Parathyroid adenoma (tissue), 2 donors: ENCODE measurements at regions not wholly inside any gene's neighbourhood (a gene's known extent, or its start where the extent isn't known, plus 50 kb on each side); places are given as distances from the start of the nearest gene placed in this dataset.

Experiments
- H2AFZ ChIP-seq: fragments of 300-600 bp; sonication (generic); one replicate; pipeline ENCODE4 v1.7.0; 2017; ENCODE audit warnings: antibody characterized with exemption, mild to moderate bottlenecking
- H3K27ac ChIP-seq: fragments of 300-600 bp; sonication (generic); one replicate; pipeline ENCODE4 v1.7.0; 2017
- H3K27me3 ChIP-seq: fragments of 300-600 bp; sonication (generic); one replicate; pipeline ENCODE4 v1.7.0; 2017; ENCODE audit warnings: low read length; ENCODE audit not compliant: control insufficient read depth, insufficient read depth
- H3K36me3 ChIP-seq: fragments of 300-600 bp; sonication (generic); one replicate; pipeline ENCODE4 v1.7.0; 2017; ENCODE audit warnings: low read length; ENCODE audit not compliant: control insufficient read depth, insufficient read depth
- H3K4me1 ChIP-seq: fragments of 300-600 bp; sonication (generic); one replicate; pipeline ENCODE4 v1.7.0; 2017; ENCODE audit warnings: control low read depth
- H3K4me2 ChIP-seq: fragments of 300-600 bp; sonication (generic); one replicate; pipeline ENCODE4 v1.7.0; 2017; ENCODE audit warnings: low read length
- H3K4me3 ChIP-seq: fragments of 300-600 bp; sonication (generic); one replicate; pipeline ENCODE4 v1.7.0; 2017; ENCODE audit warnings: low read depth, low read length
- H3K79me2 ChIP-seq: fragments of 300-600 bp; sonication (generic); one replicate; pipeline ENCODE4 v1.7.0; 2017; ENCODE audit warnings: control low read depth
- H3K9ac ChIP-seq: fragments of 300-600 bp; sonication (generic); one replicate; pipeline ENCODE4 v1.7.0; 2017; ENCODE audit warnings: mild to moderate bottlenecking
- H3K9me3 ChIP-seq: fragments of 300-600 bp; sonication (generic); one replicate; pipeline ENCODE4 v1.7.0; 2017; ENCODE audit warnings: low read length; ENCODE audit not compliant: control insufficient read depth
- CTCF ChIP-seq: fragments of 300-600 bp; sonication (generic); IDR thresholded peaks from one replicate; pipeline ENCODE4 v1.7.0; 2017; ENCODE audit warnings: antibody characterized with exemption, mild to moderate bottlenecking
- donor health status: primary hyperparathyroidism.

GRCh38 chr2:181832015-181832414 lies 59.5 kb upstream of the ITPRID2 start:
- no peak overlapping the region for H2AFZ ChIP-seq
- no peaks in the 10 kb centered on the region for H3K4me1 ChIP-seq
- TF ChIP-seq CTCF: no peak
- no peaks in the 10 kb centered on the region for H3K27me3 ChIP-seq
- H3K4me2 ChIP-seq: no peak overlapping the region
- no peak overlapping the region for H3K9ac ChIP-seq
- no peaks in the 10 kb centered on the region for H3K36me3 ChIP-seq
- no peak overlapping the region for H3K27ac ChIP-seq
- no peak overlapping the region for H3K4me3 ChIP-seq
- H3K9me3 ChIP-seq: no peaks in the 10 kb centered on the region
- H3K79me2 ChIP-seq: no peaks in the 10 kb centered on the region

- H3K4me2 ChIP-seq: no peak overlapping the region
- H3K4me3 ChIP-seq: no peak overlapping the region
- H3K4me1 ChIP-seq: no peaks in the 10 kb centered on the region
- no peaks in the 10 kb centered on the region for H3K27me3 ChIP-seq
- TF ChIP-seq CTCF: no peak
- H3K9me3 ChIP-seq: no peaks in the 10 kb centered on the region
- H2AFZ ChIP-seq: no peak overlapping the region
- H3K79me2 ChIP-seq: no peaks in the 10 kb centered on the region
- H3K9ac ChIP-seq: no peak overlapping the region
- no peak overlapping the region for H3K27ac ChIP-seq
- H3K36me3 ChIP-seq: no peaks in the 10 kb centered on the region
Observed at GRCh38 chr2:181836583-181836982, 54.9 kb upstream of the ITPRID2 start.

- Histone ChIP-seq H3K4me1 (no peaks in the 10 kb centered on the region), H3K36me3 (no peaks in the 10 kb centered on the region), H3K9me3 (no peaks in the 10 kb centered on the region), H2AFZ (no peak overlapping the region), H3K9ac (no peak overlapping the region), H3K27me3 (no peaks in the 10 kb centered on the region), H3K4me3 (no peak overlapping the region), H3K4me2 (no peak overlapping the region), H3K27ac (no peak overlapping the region), H3K79me2 (no peaks in the 10 kb centered on the region)
- TF ChIP-seq CTCF: no peak
Observed at GRCh38 chr2:181837563-181837962, 54.0 kb upstream of the ITPRID2 start.

- Histone ChIP-seq H3K27me3 (no peaks in the 10 kb centered on the region), H3K27ac (no peak overlapping the region), H3K79me2 (no peaks in the 10 kb centered on the region), H3K4me2 (no peak overlapping the region), H3K9ac (no peak overlapping the region), H3K4me3 (no peak overlapping the region), H2AFZ (no peak overlapping the region), H3K4me1 (no peaks in the 10 kb centered on the region), H3K36me3 (no peaks in the 10 kb centered on the region), H3K9me3 (no peaks in the 10 kb centered on the region)
- TF ChIP-seq CTCF: no peak
Observed at GRCh38 chr2:181839811-181840210, 51.7 kb upstream of the ITPRID2 start.

- no peaks in the 10 kb centered on the region for H3K27me3 ChIP-seq
- no peaks in the 10 kb centered on the region for H3K79me2 ChIP-seq
- H3K9me3 ChIP-seq: no peaks in the 10 kb centered on the region
- no peak for TF ChIP-seq CTCF
- H3K9ac ChIP-seq: no peak overlapping the region
- H2AFZ ChIP-seq: no peak overlapping the region
- no peak overlapping the region for H3K27ac ChIP-seq
- H3K36me3 ChIP-seq: no peaks in the 10 kb centered on the region
- no peak overlapping the region for H3K4me3 ChIP-seq
- no peaks in the 10 kb centered on the region for H3K4me1 ChIP-seq
- H3K4me2 ChIP-seq: no peak overlapping the region
Observed at GRCh38 chr2:181841079-181841478, 50.5 kb upstream of the ITPRID2 start.
